T-helper 22 cell (primary cell): ENCODE measurements at regions not wholly inside any gene's neighbourhood (a gene's known extent, or its start where the extent isn't known, plus 50 kb on each side); places are given as distances from the start of the nearest gene placed in this dataset.
"Not testable (repeated sequence)": the region's sequence is repeated elsewhere in the genome, so short reads cannot be mapped to it uniquely, and the experiment has no call there.

Experiments
- DNase-seq: peaks from one replicate; pipeline ENCODE4 v3.0.0-alpha.2; 2020; ENCODE audit warnings: low read depth

DNA sequence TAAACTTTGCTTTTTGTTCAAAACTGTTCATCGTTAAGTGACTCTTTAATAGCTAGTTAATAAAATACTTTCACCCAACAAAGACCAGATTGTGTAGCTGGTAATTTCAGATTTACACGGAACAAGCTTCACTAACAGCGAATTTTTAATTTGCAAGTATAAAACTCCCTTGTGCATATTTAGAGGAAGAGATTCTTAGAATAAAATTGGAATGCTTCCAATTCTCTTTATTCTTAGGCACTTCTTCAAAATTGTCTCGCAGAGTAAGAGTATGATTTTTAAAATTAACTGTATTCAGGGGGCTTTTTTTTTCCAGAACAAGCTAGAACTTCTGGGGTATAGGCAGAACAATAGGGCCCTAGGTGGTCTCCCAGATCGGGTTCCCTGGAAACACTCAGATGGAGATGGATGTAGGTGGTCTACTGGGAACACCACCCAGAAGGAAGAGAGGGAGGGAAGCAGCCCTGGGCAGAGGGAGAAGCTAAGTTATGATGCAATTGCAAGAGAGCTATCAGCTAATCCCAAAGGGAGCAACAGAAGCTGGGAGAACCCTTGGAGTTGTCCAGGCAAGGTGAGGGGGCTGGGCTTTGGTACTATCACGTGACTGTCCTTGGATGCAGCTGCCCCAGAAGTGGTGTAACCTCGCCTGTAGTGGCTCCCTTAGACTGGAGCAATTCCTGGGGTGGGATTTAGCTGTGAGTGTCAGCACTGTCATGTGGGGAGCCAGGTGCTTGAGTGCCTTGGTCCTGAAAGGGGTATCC, 151.7 kb upstream of the ASB18 start:
- no peak for DNase-seq

DNA sequence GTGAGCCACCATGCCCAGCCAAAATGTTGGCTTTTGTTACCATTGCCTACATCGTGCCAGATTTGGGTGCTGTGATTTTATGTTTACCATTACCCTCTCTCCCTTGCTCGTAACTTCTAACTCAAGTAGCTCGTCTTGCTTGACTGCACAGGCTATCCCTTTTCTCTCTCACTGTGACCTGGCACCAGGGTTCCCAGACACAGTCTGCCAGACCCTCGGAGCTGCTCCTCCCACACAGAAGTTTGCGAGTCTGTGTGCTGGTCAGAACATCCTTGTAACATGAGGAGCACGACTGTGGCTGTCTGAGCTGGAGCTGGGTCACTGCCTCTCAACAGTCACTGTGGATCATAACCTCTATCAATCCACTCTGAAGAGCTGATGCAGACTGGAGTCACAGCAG, 152.5 kb upstream of the ACKR3 start:
- no peak for DNase-seq

DNA sequence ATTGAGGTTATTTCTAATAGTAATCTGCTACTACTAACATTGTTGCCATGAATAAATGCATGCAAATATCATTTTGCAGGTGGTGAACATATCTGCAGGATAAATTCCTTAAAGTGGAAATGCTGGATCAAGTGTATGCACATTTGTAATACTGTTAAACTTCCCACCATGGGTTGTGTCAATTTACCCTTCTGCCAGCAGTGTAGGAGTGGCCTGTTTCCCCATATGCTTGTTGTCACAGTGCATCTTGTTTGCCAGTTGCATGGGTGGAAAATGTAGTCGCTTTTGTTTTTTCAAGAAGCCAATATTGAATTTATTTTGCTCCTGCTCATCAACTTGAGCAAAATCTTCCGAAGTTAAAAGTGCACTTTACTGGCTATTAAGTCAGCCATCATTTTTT, 139.0 kb upstream of the ACKR3 start:
- no peak for DNase-seq

DNA sequence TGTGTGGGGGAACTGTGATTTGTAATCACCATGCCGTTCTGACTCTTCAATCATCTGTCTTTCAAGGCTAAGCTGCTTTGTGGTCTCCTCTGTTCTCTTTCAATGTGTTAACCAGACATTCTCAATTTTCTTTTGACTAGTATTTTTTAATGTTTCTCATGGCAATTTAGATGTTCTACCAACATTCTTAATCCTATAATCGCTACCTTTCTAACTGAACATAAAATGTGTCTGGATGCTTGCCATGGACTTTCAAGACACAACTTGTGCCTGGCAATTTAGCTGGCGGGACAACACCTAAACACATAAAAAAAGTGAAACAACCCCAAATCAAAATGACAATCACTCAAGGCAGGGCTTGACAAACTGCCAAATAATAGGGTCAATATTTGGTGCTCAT, 135.0 kb upstream of the ACKR3 start:
- DNase-seq: no peak

DNA sequence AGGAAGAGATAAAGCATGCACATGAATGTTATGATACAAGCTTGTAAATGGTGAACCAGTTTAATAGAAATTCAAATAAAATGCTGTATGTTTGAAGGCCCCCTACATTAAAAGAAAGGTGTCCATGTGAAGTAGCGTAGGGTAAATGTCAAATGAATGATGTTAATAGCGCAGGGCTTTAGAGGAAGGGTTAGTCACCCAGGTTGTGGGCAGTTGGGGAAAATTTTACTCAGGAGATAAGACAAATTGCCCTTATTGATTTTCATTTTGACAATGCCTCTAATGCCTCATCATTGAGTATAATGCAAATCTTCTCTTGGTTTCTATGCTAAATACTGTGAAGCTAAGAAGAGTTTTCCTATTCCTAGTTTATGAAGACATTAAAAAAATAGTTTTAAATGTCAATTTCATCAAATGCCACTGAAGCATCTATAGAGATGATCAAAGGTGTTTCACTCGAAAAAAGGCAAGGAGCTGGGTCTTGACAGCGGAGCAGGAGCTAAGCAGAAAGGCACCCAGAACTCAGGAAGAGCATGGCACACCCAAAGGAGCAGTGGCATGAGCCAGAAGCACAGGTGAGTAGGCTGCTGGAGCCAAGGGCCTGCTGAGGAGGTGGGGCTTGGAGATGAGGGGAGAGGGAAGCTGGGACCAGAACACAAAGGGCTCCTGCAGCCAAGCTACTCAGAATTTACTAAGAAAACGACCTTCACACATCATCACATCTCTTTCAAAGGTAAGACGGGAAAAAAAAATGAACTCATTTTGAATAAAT, 129.3 kb upstream of the ACKR3 start:
- no peak for DNase-seq

DNA sequence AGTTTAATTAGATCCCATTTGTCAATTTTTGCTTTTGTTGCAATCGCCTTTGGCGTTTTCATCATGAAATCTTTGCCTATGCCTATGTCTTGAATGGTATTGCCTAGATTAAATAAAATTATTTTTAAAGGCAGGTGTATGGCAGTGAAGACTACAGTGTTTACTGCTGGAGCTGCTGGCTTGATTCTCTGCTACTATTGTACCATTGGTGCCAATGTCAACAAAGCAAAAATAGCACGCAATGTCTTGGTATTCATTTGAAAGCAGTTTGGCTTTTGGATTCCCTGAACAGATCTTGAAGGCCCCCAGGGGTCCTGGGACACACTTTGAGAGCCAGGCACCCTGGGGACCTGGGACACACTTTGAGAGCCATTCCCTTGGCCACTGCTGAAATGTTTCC, 125.4 kb upstream of the ACKR3 start:
- no peak for DNase-seq

DNA sequence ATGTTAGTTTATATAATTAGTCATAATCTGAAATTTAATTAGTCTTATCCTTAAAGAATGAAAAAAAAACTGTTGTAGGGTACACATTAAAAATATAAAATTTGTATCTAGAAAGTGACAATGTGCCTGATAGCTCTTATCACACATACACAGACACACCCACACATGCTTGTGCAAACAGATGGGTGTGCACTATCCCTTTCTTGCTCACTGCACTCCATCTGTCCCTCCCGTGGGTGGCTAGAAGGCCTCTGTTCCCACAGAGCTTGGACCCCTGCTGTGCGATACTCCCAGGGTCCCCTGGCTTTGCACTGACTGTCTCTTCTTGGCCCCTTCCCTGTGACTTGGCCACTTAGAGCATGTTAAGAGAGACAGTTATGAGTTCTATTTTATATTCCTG, 123.9 kb upstream of the ACKR3 start:
- no peak for DNase-seq

DNA sequence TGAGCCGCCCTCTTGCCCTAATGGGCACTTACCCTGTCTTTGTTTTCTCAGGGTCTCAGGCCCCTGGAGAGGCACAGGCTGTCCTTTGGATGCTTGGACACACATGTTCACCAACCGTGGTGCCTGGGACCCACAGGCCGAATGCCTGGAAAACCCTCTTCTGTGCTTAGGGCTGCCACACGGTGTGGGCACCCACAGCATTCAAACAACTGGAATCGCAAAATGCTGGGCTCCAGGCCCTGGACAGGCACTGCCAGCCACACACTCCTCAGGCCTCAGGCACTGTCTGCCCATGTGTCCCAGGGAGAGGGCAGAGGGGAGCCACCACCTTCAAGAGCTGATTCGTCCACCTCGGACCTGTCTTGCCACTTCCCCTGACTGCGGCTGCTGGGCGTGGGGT, 123.1 kb upstream of the ACKR3 start:
- DNase-seq: no peak

DNA sequence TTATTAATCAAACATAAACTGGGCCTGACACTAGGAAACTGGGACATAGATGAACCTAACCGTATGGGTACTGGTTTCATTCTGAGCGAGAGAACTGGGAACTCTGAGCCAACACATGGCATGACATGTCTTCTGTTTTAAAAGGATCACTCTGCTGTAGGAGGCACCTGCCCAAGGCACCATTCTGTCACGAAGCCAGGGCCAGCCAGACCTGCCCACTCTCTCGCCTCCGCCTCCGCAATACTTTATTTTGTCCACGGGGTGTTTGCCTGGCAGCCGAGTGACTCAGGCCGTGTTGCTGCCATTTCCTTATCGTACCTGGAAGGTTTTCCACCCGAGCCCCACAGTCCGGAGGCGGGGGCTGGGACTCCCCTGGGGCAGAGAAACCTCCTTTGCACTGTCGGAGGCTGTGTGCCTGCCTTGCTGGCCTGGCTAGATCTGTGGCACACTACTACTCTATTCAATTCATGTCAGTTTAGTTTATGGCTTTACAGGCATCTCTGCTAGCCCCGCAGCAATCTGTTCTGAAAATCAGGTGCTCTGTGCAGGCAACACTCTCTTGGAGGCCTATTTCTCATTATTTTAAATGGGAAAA, 120.4 kb upstream of the ACKR3 start:
- DNase-seq: no peak

DNA sequence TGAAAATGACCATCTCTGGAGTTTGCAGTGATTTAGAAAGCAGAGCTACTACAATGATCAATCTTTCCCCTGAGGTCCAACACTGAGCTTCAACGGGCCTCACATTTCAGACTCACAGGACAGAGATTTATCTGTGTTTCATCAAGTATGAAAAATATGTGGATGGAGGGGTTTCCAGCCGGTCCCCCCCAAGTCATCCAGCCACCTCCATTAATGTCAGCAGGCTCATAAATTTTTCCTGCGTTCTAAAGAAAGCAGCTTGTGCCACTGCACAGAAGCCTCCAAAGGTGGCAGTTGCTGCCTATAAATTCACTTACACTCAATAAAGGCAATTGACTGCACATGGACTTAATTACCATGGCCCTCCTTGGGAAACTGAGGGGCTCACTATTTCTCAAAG, 117.4 kb upstream of the ACKR3 start:
- no peak for DNase-seq

DNA sequence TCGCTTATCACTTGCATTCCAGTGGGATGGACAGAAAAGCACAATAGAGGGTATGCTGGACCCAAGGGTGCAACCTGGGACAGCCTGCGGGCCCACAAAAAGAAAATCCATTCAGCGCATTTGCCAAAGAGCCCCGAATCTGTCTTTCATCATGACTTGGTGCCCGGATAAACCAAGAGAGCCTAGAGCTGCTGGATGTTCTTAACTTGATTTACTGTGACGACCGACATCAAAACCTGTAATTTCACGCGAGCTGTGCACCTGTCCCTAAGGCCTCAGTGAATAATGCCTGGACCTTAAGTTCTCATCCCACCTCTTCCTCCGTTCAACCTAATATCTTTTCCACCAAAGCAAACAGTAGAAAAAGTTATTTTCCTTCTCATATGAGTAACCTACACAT, 115.5 kb upstream of the ACKR3 start:
- DNase-seq: no peak

DNA sequence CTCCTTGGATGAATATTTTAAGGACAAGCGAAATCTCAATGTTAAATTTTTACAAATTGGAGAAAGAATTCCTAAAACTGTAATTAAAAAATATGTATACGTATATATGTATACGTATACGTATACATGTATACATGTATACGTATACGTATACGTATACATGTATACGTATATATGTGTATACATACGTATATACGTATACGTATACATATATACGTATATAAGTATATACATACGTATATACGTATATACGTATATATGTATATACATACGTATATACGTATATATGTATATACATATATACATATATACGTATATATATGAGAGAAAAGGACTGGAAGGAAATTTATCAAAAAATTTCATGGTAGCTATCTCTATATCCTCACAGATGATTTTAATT, 110.2 kb upstream of the ACKR3 start:
- DNase-seq: no peak

DNA sequence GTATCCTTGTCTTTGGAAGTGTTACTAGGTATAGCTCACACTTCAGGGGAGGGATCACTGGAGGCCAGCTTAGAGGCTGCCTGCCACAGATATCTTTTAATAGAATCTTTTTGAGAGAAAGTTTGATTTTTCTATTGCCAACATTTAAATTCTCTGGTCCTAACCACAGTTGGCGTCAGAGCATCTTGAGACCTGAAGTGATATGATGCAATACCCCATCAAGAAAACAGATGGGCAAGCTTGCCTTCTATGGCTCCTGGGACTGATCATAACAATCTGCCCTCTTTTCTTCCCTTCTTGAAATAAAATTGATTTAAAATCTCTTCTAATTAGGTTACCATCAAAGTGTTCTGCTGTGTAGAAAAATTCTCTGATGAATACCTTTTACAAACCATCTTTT, 105.5 kb upstream of the ACKR3 start:
- no peak for DNase-seq

DNA sequence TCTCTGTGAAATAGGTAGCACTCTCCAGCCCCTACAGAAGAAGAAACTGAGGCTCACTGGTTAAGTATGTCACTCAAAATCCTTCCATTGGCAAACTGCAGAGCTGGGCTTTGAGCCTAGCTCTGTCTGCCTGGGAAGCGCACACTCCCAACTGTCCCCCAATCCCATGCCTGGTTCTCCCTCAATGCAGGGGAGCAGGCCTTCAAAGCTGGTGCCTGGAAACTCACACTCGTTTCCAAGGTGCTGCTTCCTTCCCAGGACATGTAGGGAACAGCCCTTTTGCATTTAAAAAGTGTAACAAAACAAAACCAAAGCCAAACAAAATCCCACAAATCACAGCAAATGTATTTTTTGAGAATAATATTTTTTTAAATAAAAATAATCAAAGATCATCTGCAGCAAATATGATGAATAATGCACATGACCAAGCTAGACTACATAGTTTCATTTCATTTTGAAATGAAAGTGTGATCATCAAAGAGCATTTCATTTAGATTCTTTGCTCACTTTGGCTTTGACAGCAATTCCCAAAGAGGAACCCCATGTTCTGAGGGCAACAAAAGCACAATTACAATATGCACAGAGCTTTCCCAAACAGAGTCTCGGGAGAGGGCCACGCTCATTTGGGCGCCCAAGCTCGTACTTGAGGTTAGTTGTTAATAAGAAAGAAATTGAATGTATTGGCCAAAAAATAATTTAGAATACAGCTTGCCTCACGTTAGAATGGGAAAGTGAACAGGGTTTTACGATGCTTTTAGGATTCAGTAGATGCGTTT, 96.7 kb upstream of the ACKR3 start:
- DNase-seq: no peak

DNA sequence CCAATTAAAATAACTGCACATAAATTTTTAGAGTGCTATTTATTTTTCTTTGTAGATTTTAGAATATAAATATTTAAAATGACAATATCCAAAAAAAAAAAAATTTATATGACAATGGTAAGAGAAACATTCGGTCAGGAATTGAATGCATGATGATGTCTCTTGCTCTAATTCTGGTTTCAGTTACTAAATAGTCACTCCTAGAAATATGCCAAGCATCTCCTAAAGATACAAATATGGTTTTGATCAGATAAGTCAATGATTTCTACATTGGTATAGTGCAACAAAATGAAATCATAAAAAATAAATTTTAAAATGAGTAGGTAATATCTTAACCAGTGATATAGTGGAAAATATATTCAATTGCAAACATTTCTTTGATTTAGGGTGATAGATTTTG, 95.9 kb upstream of the ACKR3 start:
- no peak for DNase-seq

DNA sequence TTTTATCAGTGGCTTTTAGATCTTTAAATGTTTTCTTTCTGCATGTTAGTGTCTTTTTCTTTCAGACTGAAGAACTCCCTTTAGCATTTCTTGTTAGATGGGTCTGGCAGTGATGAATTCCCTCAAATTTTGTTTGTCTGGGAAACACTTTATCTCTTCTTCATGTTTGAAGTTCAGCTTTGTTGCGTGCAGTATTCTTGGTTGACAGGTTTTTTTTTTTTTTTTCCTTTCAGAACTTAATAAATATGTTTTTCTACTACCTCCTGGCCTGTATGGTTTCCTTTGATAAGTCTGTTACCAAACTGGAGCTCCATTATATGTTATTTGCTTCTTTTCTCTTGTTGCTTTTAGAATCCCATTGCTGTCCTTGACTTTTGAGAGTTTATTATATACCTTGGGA, 89.8 kb upstream of the ACKR3 start:
- no peak for DNase-seq

DNA sequence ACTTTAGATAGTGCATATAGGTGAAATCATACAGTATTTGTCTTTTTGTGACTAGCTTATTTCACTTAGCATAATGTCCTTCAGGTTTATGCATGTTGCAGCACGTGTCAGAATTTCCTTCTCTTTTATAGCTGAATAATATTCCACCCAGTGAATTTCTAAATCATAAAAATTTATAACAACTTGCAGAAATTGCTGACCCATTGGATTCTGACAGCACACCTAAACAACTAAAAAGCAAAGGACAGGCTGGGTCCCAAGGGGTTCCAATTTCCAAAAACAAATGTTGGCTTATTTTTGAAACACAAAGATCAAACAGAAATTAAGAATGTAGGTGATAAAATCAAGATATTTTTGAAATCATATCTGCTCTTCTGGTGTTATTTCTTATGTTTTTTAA, 86.5 kb upstream of the ACKR3 start:
- DNase-seq: no peak

DNA sequence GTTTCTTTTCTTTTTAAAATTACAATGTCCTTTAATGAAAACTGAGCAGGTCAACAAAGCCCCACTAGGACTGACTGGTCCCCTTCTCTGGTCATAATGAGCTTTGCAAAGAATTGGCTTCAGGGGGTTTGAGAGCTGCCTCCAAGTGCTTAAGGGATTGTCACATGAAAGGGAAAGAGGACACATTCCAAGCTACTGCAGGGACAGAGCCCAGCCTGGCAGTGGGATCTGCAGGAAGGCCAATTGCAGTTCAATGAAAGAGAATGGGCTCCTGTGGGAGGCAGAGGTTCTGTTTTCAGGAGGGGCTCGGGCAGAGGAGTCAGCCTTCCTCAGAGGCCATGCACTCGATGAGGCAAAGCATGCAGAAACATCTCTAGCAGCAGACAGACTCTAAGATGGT, 84.1 kb upstream of the ACKR3 start:
- no peak for DNase-seq

DNA sequence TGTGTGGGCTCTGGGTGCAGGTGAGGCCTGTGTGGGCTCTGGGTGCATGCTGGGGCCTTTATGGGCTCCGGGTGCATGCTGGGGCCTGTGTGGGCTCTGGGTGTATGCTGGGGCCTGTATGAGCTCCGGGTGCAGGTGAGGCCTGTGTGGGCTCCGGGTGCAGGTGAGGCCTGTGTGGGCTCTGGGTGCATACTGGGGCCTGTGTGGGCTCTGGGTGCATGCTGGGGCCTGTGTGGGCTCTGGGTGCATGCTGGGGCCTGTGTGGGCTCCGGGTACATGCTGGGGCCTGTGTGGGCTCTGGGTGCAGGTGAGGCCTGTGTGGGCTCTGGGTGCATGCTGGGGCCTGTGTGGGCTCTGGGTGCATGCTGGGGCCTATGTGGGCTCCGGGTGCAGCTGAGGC, 80.5 kb upstream of the ACKR3 start:
- not testable (repeated sequence) for DNase-seq

DNA sequence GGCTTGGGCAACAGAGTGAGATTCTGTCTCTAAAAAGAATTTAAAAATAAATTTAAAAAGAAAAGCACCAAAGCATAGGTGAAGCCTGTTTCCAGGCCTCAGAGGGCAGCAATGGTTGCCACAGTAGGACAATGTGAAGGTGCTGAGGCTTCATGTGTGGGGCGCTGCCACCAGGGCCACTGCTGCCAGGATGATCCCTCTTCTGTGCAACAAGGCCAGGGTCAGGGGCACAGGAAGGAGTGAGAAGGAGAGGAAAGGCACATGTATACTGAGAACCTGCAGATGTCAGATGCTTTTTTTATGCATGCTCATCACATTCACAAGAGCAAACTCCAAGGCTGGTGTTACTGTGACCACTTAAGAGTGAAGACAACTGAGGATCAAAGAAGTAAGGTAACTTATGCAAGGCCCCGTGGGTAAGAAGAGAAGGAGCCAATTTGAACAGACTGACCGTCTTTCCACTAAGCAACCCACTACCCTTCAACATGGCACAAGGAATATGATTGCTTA, 79.7 kb upstream of the ACKR3 start:
- no peak for DNase-seq

DNA sequence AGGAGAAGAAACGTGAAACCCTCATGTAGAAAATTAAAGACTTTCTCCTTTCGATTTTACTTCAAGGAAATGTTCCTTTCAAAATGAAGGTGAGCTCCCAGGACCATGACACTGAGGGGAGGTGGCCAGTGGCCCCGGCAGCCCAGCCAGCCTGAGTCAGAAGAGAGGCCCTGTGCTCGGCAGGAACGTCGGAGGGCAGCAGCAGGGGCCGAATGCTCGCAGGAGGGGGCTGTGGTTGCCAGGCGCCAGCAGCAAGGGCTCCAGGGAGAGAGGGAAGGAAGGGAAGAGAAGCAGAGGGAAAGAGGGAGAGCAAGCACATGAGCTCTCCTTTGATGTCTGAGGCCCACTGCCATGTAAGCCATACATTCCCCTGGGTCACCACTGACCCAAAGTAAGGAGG, 73.3 kb upstream of the ACKR3 start:
- DNase-seq: no peak

DNA sequence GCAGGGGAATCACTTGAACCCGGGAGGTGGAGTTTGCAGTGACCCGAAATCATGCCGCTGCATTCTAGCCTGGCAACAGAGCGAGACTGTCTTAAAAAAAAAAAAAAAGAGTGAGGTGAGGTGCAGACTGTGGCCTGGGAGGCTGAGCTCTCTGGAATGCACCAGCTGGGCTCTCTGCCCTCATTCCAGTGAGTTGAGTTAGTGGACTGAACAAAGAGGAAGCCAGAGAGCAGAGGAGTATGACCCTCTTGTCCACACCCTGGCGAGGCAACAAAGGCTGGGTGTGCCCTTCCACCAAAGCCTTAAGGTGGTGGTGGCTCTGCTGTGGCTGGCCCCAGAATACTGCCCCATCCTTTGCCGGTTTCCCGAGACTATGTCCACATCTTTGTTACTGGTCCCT, 71.3 kb upstream of the ACKR3 start:
- DNase-seq: no peak
